A549 (cell line): ENCODE measurements at regions not wholly inside any gene's neighbourhood (a gene's known extent, or its start where the extent isn't known, plus 50 kb on each side); places are given as distances from the start of the nearest gene placed in this dataset.

Experiments
- ATAC-seq, 2 experiments: fragments of 200-7000 bp in 1 of 2; fragments of >200 bp in 1 of 2; cut with Nextera tagmentation in 1 of 2; cut with Tn5 transposase in 1 of 2; 3 replicates each; pipeline versions ENCODE4 v1.8.0 to v1.9.1; 2018 to 2020; ENCODE audit warnings: mild to moderate bottlenecking in 1 of 2, moderate library complexity in 1 of 2
- CTCF ChIA-PET: fragments of 300-600 bp; sonication (Branson Sonifier 250); formaldehyde crosslinking; extraction: SDS; loops from one replicate; lab custom pipeline; 2021; ENCODE audit warnings: antibody characterized with exemption, inconsistent platforms; lab: Yijun Ruan, JAX
- POLR2A ChIA-PET: fragments of 350-600 bp; formaldehyde crosslinking; extraction: SDS; loops from one replicate; lab custom pipeline; 2021; ENCODE audit warnings: antibody characterized with exemption, inconsistent platforms; lab: Yijun Ruan, JAX
- DNase-seq, 2 experiments: peaks; one replicate each; pipeline versions ENCODE4 v3.0.0 to v3.0.0-alpha.2; 2011 to 2016; ENCODE audit warnings: low read depth in 1 of 2, low spot score in 1 of 2
- FAIRE-seq: peaks from 2 replicates; lab custom pipeline; 2011; peaks lifted over from hg19 to GRCh38; lab: Jason Lieb, UNC
- H3K27ac ChIP-seq, 2 experiments: fragments of >200 bp; sonication (Bioruptor Twin); formaldehyde crosslinking; 3 replicates each; pipeline ENCODE4 v1.5.1; 2016 to 2017
- H3K4me1 ChIP-seq: fragments of >200 bp; sonication (Bioruptor Twin); formaldehyde crosslinking; 3 replicates; pipeline ENCODE4 v1.6.1; 2016
- H3K4me2 ChIP-seq: fragments of >200 bp; sonication (Bioruptor Twin); formaldehyde crosslinking; 3 replicates; pipeline ENCODE4 v1.6.1; 2016
- H3K4me3 ChIP-seq: fragments of >200 bp; sonication (Bioruptor Twin); formaldehyde crosslinking; 3 replicates; pipeline ENCODE4 v1.5.1; 2016
- H3K9me3 ChIP-seq: fragments of >200 bp; sonication (Bioruptor Twin); formaldehyde crosslinking; 3 replicates; pipeline ENCODE4 v1.6.1; 2016
- BCL3 ChIP-seq: fragments of >200 bp; sonication (Bioruptor Twin); formaldehyde crosslinking; IDR thresholded peaks from 3 replicates; pipeline ENCODE4 v1.6.1; 2016
- BHLHE40 ChIP-seq: IDR thresholded peaks from 2 replicates; pipeline ENCODE4 v1.6.1; 2012; ENCODE audit warnings: low read depth, low read length, inconsistent platforms
- CEBPB ChIP-seq, 2 experiments: fragments of >200 bp in 1 of 2; sonication (Bioruptor Twin) in 1 of 2; formaldehyde crosslinking in 1 of 2; IDR thresholded peaks; 2 replicates each; pipeline ENCODE4 v1.6.1; 2012 to 2016
- CHD4 ChIP-seq: fragments of 200-600 bp; sonication (generic); IDR thresholded peaks from 2 replicates; pipeline ENCODE4 v1.6.1; 2016; ENCODE audit warnings: antibody characterized with exemption, mild to moderate bottlenecking, borderline replicate concordance
- CTCF ChIP-seq: fragments of >200 bp; sonication (Bioruptor Twin); formaldehyde crosslinking; IDR thresholded peaks from 3 replicates; pipeline ENCODE4 v1.5.1; 2016
- EHF ChIP-seq: fragments of 250-450 bp; sonication (Bioruptor Pico); IDR thresholded peaks from 2 replicates; pipeline ENCODE4 v1.5.0; 2020; ENCODE audit warnings: mild to moderate bottlenecking
- EP300 ChIP-seq, 2 experiments: fragments of >200 bp; sonication (Bioruptor Twin); formaldehyde crosslinking; IDR thresholded peaks; 2 replicates in 1 of 2; 3 replicates in 1 of 2; pipeline ENCODE4 v1.6.1; 2016 to 2017
- FOSB ChIP-seq: fragments of 250-450 bp; sonication (Bioruptor Pico); IDR thresholded peaks from 2 replicates; pipeline ENCODE4 v1.5.0; 2020; ENCODE audit warnings: mild to moderate bottlenecking, moderate library complexity
- FOXS1 ChIP-seq: fragments of 250-450 bp; sonication (Bioruptor Pico); IDR thresholded peaks from 2 replicates; pipeline ENCODE4 v1.5.0; 2020; ENCODE audit warnings: mild to moderate bottlenecking, moderate library complexity
- GATA3 ChIP-seq: IDR thresholded peaks from 2 replicates; pipeline ENCODE4 v1.6.1; 2012; ENCODE audit warnings: borderline replicate concordance
- HEYL ChIP-seq: fragments of 250-450 bp; sonication (Bioruptor Pico); IDR thresholded peaks from 2 replicates; pipeline ENCODE4 v1.8.0; 2021; ENCODE audit warnings: mild to moderate bottlenecking, moderate library complexity
- HMGXB4 ChIP-seq: fragments of 250-450 bp; sonication (Bioruptor Pico); IDR thresholded peaks from 2 replicates; pipeline ENCODE4 v1.5.0; 2021; ENCODE audit warnings: mild to moderate bottlenecking, moderate library complexity, borderline replicate concordance
- JUN ChIP-seq, 2 experiments: fragments of >200 bp; sonication (Bioruptor Twin); formaldehyde crosslinking; IDR thresholded peaks; 2 replicates in 1 of 2; 3 replicates in 1 of 2; pipeline ENCODE4 v1.6.1; 2016 to 2017
- KDM1A ChIP-seq: fragments of 200-600 bp; sonication (generic); IDR thresholded peaks from 2 replicates; pipeline ENCODE4 v1.6.1; 2016; ENCODE audit warnings: low read depth, mild to moderate bottlenecking
- MAZ ChIP-seq: fragments of 150-350 bp; IDR thresholded peaks from 2 replicates; pipeline ENCODE4 v1.6.1; 2014; ENCODE audit warnings: antibody characterized with exemption, low read depth, low read length, borderline replicate concordance
- MYC ChIP-seq: IDR thresholded peaks from 2 replicates; pipeline ENCODE4 v1.6.1; 2012; ENCODE audit warnings: mild to moderate bottlenecking, inconsistent platforms, low read length, improper control_type of control experiment, borderline replicate concordance
- POLR2AphosphoS2 ChIP-seq: conservative IDR thresholded peaks from 2 replicates; pipeline ENCODE4 v1.6.1; 2012; ENCODE audit warnings: low read length, improper control_type of control experiment, inconsistent platforms
- RAD21 ChIP-seq, 2 experiments: fragments of >200 bp in 1 of 2; sonication (Bioruptor Twin) in 1 of 2; formaldehyde crosslinking in 1 of 2; IDR thresholded peaks in 1 of 2; conservative IDR thresholded peaks in 1 of 2; 2 replicates in 1 of 2; 3 replicates in 1 of 2; pipeline ENCODE4 v1.6.1; 2012 to 2018; ENCODE audit warnings: inconsistent platforms in 1 of 2
- RARB ChIP-seq: fragments of 250-450 bp; sonication (Bioruptor Pico); IDR thresholded peaks from 2 replicates; pipeline ENCODE4 v1.8.0; 2021; ENCODE audit warnings: mild to moderate bottlenecking, moderate library complexity
- RCOR1 ChIP-seq: fragments of 150-350 bp; IDR thresholded peaks from 2 replicates; pipeline ENCODE4 v1.6.1; 2014; ENCODE audit warnings: antibody characterized with exemption, low read length, low read depth
- REST ChIP-seq: fragments of 200-600 bp; sonication (generic); IDR thresholded peaks from 2 replicates; pipeline ENCODE4 v1.6.1; 2016; ENCODE audit warnings: antibody characterized with exemption, mild to moderate bottlenecking, moderate library complexity
- RFX5 ChIP-seq: fragments of 450-650 bp; IDR thresholded peaks from 2 replicates; pipeline ENCODE4 v1.7.1; 2014; ENCODE audit warnings: antibody characterized with exemption, mild to moderate bottlenecking, moderate library complexity
- TFCP2L1 ChIP-seq: fragments of 250-450 bp; sonication (Bioruptor Pico); IDR thresholded peaks from 2 replicates; pipeline ENCODE4 v1.5.0; 2021; ENCODE audit warnings: mild to moderate bottlenecking
- TP53 ChIP-seq: fragments of 250-450 bp; sonication (Bioruptor Pico); IDR thresholded peaks from 2 replicates; pipeline ENCODE4 v1.5.0; 2021; ENCODE audit warnings: mild to moderate bottlenecking, moderate library complexity
- WGBS: methylation state at CpG from one replicate; pipeline ENCODE4 v1.1.6; 2017; ENCODE audit errors: missing lambda C conversion rate; 5-methylcytosine and 5-hydroxymethylcytosine counted together
- TF ChIP-seq, protein P1 (sequence below): fragments of >200 bp; sonication (Bioruptor Twin); formaldehyde crosslinking; IDR thresholded peaks from 2 replicates; pipeline ENCODE4 v1.6.1; 2016

- POLR2A ChIA-PET, result no interaction called here
- DNase-seq (no peak), ATAC-seq (no peak), FAIRE-seq (no peak)
- Histone ChIP-seq H3K4me2 (no peak overlapping the region), H3K27ac (no peak overlapping the region), H3K4me1 (no peaks in the 10 kb centered on the region), H3K4me3 (no peak overlapping the region), H3K9me3 (no peaks in the 10 kb centered on the region)
- CTCF ChIA-PET, result interaction anchor here (0.6 to 1.6 kb wide), 2 partner anchors 168 to 189 kb away, joined by 3 to 4 read pairs; no protein-coding TSS in a partner anchor
- no peak for TF ChIP-seq CEBPB (IDR thresholded peaks at IDR 0.05)
- TF ChIP-seq EHF (CRISPR knock-in tag), result no peak
- no peak for TF ChIP-seq KDM1A
- TF ChIP-seq TFCP2L1 (CRISPR knock-in tag), result no peak
- TF ChIP-seq FOXS1, result no peak
- TF ChIP-seq BCL3, result no peak
- no peak for TF ChIP-seq EP300 (IDR thresholded peaks at IDR 0.05)
- no peak for TF ChIP-seq RARB (CRISPR knock-in tag)
- TF ChIP-seq CHD4, result no peak
- TF ChIP-seq RAD21 (conservative IDR thresholded peaks at IDR 0.05 in 1 of 2, IDR thresholded peaks at IDR 0.05 in 1 of 2), result no peak
- TF ChIP-seq CTCF, result no peak
- no peak for TF ChIP-seq REST
- TF ChIP-seq GATA3, result no peak
- TF ChIP-seq, protein P1, sequence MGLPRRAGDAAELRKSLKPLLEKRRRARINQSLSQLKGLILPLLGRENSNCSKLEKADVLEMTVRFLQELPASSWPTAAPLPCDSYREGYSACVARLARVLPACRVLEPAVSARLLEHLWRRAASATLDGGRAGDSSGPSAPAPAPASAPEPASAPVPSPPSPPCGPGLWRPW, result no peak
- TF ChIP-seq RFX5, result no peak
- TF ChIP-seq MAZ, result no peak
- WGBS, result 55% methylated on average over 5 of the region's 5 CpGs
Measured at GRCh38 chr3:170641510-170642236, 55.8 kb upstream of the SLC7A14 start.

DNA sequence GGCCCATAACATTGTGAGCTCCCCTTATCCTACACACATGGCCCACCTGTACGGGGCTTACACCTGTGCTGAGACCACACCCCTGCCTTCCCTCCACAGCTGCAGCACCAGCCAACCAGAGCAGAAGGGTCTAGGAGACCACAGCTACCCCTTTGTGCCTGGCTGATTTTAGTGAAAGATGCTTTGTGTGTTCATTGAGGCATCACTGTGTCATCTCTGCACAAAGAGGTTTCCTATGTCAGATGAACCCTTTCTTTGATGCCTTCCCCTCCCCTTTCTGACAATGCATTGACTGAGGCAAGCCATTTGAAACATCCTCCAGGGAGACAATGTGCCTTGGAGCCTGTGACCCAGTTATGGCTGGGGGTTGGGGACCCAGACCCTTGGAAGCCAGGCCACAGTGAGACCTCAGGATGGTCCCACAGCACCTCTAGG lies 54.9 kb upstream of the SLC7A14 start:
- H3K9me3 ChIP-seq, result no peaks in the 10 kb centered on the region
- CTCF ChIA-PET, result interaction anchor here (1.6 kb wide), 1 partner anchor 169 kb away, joined by 3 read pairs; no protein-coding TSS in a partner anchor
- FAIRE-seq (no peak), ATAC-seq (no peak), DNase-seq (no peak)
- no peak overlapping the region for H3K4me2 ChIP-seq
- H3K4me1 ChIP-seq, result no peaks in the 10 kb centered on the region
- H3K27ac ChIP-seq, result no peak overlapping the region
- no peak overlapping the region for H3K4me3 ChIP-seq
- WGBS, result 50% methylated on average over 1 of the region's 1 CpG
- POLR2A ChIA-PET, result no interaction called here
- TF ChIP-seq BCL3, result no peak
- TF ChIP-seq HMGXB4, result no peak
- no peak for TF ChIP-seq HEYL (CRISPR knock-in tag)
- TF ChIP-seq JUN (IDR thresholded peaks at IDR 0.05), result no peak
- no peak for TF ChIP-seq RCOR1
- TF ChIP-seq POLR2AphosphoS2, result no peak
- TF ChIP-seq CEBPB (IDR thresholded peaks at IDR 0.05), result no peak
- no peak for TF ChIP-seq FOSB (CRISPR knock-in tag)
- TF ChIP-seq, protein P1, result no peak
- no peak for TF ChIP-seq TP53
- no peak for TF ChIP-seq BHLHE40
- no peak for TF ChIP-seq FOXS1
- no peak for TF ChIP-seq EHF (CRISPR knock-in tag)
- no peak for TF ChIP-seq MYC
- no peak for TF ChIP-seq CHD4
